ENCODE measurements at regions not wholly inside any gene's neighbourhood (a gene's known extent, or its start where the extent isn't known, plus 50 kb on each side); places are given as distances from the start of the nearest gene placed in this dataset.
"Not testable (repeated sequence)": the region's sequence is repeated elsewhere in the genome, so short reads cannot be mapped to it uniquely, and the experiment has no call there.

DNA sequence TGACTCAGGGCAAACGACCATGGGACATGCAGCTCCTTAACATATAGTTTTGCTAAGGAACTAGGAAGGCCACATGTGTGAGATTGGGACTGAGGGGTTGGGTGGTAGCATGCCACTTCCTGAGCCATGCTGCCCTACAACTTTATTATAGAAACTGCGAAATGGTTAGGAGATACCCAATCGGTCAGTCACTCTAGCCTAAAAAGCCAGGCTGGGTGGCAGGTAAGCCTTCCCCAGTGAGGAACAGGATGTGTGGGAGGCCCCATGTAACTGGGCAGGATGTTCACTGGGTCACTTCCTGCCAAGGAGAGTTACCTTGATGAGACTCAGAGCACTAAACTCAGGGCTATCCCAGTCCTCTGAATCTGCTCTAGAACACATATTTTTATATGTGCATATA is 123.5 kb downstream of the MAP3K7 start:
- WGBS, 2 experiments = 95 to 99% methylated on average over 3 of the region's 3 CpGs

DNA sequence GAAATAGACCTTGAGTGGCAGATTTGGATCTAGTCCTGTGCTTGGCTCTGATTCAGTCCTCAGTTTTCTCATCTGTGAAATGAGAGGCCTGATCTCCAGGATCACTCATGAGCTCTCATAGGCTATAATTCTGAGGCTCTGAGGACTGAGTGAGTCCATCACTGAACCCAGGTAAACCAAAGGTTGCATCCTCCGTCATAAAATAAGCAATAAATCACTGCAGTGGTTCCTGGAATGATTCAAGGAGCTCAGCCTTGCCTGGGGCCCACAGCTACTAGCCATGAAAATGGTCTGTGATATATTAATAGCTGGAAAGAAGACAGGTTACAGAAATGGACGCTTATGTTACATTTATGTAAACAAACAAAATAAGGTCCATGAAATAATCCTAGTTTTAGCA is 124.8 kb downstream of the MAP3K7 start:
- peaks cover 13% of the 10 kb centered on the region for H3K4me1 ChIP-seq (ENCODE audit: control insufficient read depth, insufficient read depth, low read length)
- 94 to 100% methylated on average over 1 to 2 of the region's 2 CpGs for WGBS, 2 experiments
- no peak overlapping the region for H3K4me3 ChIP-seq (ENCODE audit: insufficient read depth, low read depth, low read length)
- no peaks in the 10 kb centered on the region for H3K36me3 ChIP-seq (ENCODE audit: control insufficient read depth, insufficient read depth, low read length)
- H3K9me3 ChIP-seq (ENCODE audit: control insufficient read depth, low read length) = no peaks in the 10 kb centered on the region
- no peaks in the 10 kb centered on the region for H3K27me3 ChIP-seq (ENCODE audit: control insufficient read depth, insufficient read depth, low read length, poor library complexity, severe bottlenecking)
- no peak overlapping the region for H3K27ac ChIP-seq (ENCODE audit: insufficient read depth, low read depth, low read length, poor library complexity, severe bottlenecking)

More for the DNA sequence above, 123.5 kb downstream of the MAP3K7 start:
- no peak overlapping the region for H3K27ac ChIP-seq (ENCODE audit: insufficient read depth, low read depth, low read length, poor library complexity, severe bottlenecking)
- peaks cover 14% of the 10 kb centered on the region for H3K4me1 ChIP-seq (ENCODE audit: control insufficient read depth, insufficient read depth, low read length)
- no peak overlapping the region for H3K4me3 ChIP-seq (ENCODE audit: insufficient read depth, low read depth, low read length)
- H3K9me3 ChIP-seq (ENCODE audit: control insufficient read depth, low read length) = no peaks in the 10 kb centered on the region
- H3K27me3 ChIP-seq (ENCODE audit: control insufficient read depth, insufficient read depth, low read length, poor library complexity, severe bottlenecking) = no peaks in the 10 kb centered on the region
- H3K36me3 ChIP-seq (ENCODE audit: control insufficient read depth, insufficient read depth, low read length) = no peaks in the 10 kb centered on the region

DNA sequence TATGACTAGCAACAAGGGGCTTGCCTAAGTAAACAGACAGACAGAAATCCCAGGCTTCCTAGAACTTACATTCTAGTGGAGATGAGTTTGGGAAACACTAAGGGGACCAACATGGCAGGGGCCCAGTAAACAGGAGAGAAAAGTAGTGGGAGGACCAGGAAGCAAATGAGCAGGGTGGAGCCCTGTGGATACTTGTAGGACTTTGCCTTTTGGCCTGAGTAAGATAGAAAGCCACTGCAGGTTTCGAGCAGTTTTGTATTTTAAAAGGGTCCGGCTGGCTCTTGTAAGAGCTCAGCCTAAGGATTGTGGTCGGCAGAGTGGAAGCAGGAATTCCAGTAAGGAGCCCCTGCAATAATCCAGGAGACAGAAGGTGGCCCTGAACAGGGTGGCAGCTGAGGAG is 125.5 kb downstream of the MAP3K7 start:
- H3K4me1 ChIP-seq (ENCODE audit: control insufficient read depth, insufficient read depth, low read length) = peaks cover 6% of the 10 kb centered on the region
- 92 to 94% methylated on average over 3 of the region's 3 CpGs for WGBS, 2 experiments

DNA sequence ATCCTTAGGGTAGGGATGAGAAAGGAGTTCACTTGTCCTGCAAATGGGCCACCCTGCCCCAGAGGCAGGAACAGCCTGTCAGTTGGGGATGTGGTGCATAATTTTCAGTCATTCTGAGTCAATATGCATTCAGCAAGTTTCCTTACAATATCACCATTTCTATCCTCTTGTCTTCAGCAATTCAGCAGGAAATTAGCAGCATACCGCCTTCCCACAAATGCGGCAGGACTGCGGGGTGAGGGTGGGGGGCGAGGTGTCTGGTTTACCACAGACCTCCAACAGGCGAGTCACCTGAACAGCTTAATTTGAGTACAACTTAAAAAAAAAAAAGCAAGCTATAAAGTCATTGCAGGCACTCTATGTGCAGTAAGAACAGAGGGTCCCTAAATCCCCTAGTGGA is 126.8 kb downstream of the MAP3K7 start:
- WGBS, 2 experiments = 92 to 94% methylated on average over 5 of the region's 5 CpGs
- no peaks in the 10 kb centered on the region for H3K4me1 ChIP-seq (ENCODE audit: control insufficient read depth, insufficient read depth, low read length)
- no peaks in the 10 kb centered on the region for H3K27me3 ChIP-seq (ENCODE audit: control insufficient read depth, insufficient read depth, low read length, poor library complexity, severe bottlenecking)
- H3K4me3 ChIP-seq (ENCODE audit: insufficient read depth, low read depth, low read length) = no peak overlapping the region
- no peak overlapping the region for H3K27ac ChIP-seq (ENCODE audit: insufficient read depth, low read depth, low read length, poor library complexity, severe bottlenecking)
- H3K9me3 ChIP-seq (ENCODE audit: control insufficient read depth, low read length) = no peaks in the 10 kb centered on the region
- H3K36me3 ChIP-seq (ENCODE audit: control insufficient read depth, insufficient read depth, low read length) = no peaks in the 10 kb centered on the region

More for the DNA sequence above, 125.5 kb downstream of the MAP3K7 start:
- Histone ChIP-seq H3K27me3 (ENCODE audit: control insufficient read depth, insufficient read depth, low read length, poor library complexity, severe bottlenecking) (no peaks in the 10 kb centered on the region), H3K27ac (ENCODE audit: insufficient read depth, low read depth, low read length, poor library complexity, severe bottlenecking) (no peak overlapping the region), H3K9me3 (ENCODE audit: control insufficient read depth, low read length) (no peaks in the 10 kb centered on the region), H3K4me3 (ENCODE audit: insufficient read depth, low read depth, low read length) (no peak overlapping the region), H3K36me3 (ENCODE audit: control insufficient read depth, insufficient read depth, low read length) (no peaks in the 10 kb centered on the region)

DNA sequence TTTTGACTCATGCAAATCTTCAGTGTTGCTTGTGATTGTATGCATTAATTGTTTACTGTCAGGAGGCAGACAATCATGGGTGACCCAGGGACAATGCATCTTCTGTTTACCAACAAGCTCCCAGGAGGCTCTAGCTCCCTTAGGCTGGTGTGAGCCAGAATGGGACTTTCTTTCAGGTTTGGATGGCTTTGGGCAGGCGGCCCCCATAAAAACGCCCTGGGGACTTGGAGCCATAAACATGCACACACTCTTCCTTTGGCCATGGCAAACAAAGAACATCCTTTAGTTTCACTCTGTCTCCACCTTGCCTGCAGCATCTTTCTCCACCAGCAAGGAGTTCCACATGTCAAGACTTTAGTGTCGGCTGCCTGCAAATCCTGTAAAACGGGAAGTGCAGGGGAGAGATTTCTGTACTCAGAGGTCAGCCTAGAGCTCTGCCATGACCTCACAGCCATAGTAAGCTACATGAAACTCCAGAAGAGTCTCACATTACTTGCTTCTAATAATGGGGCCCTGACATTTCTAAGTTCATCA is 127.6 kb downstream of the MAP3K7 start:
- no peak overlapping the region for H3K4me3 ChIP-seq (ENCODE audit: insufficient read depth, low read depth, low read length)
- H3K9me3 ChIP-seq (ENCODE audit: control insufficient read depth, low read length) = no peaks in the 10 kb centered on the region
- H3K36me3 ChIP-seq (ENCODE audit: control insufficient read depth, insufficient read depth, low read length) = no peaks in the 10 kb centered on the region
- WGBS, 2 experiments = 71 to 73% methylated on average over 4 of the region's 4 CpGs
- no peak overlapping the region for H3K27ac ChIP-seq (ENCODE audit: insufficient read depth, low read depth, low read length, poor library complexity, severe bottlenecking)
- no peaks in the 10 kb centered on the region for H3K27me3 ChIP-seq (ENCODE audit: control insufficient read depth, insufficient read depth, low read length, poor library complexity, severe bottlenecking)
- no peaks in the 10 kb centered on the region for H3K4me1 ChIP-seq (ENCODE audit: control insufficient read depth, insufficient read depth, low read length)

DNA sequence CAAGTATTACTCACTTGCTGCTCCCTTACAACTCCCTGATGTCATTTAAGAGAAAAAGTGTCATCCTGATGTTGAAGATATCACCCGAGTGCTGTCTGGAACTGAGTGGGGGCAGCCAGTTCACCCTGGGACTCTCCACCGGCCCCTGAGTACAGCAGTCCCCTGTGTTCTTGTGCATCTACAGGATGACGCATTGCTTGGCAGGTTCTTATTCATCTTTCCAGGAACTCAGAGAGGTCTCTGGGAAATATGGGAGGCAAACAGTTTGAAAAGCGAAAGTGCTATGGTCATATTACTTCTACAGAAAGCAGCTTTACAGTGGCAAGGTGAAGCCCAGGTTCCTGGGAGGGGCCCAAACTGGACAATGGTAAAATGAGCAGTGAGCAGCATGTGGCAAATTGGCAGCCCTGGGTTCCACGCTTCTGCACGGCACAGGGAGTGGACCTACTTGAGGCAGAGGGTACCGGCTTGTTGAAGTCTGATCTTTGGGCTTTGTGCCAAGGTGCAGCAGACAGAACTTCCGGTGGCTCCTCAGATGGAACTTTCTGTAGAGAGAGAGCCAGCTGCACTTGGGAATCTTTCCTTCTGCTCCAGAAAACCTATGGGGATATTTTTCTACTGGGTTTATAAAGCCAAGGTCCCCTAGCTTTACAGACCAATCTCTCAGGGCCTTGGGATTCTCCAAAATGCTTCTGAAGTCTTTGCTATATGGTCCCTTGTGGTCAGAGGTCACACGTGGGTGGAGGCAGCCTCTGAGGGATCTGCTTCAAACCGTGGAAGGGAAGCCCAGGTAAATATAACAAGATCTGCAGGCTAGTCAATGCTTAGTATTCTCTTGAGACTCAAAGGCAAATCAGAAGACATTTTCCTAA is 128.3 kb downstream of the MAP3K7 start:
- Histone ChIP-seq H3K27ac (ENCODE audit: insufficient read depth, low read depth, low read length, poor library complexity, severe bottlenecking) (no peak overlapping the region), H3K4me1 (ENCODE audit: control insufficient read depth, insufficient read depth, low read length) (no peaks in the 10 kb centered on the region), H3K27me3 (ENCODE audit: control insufficient read depth, insufficient read depth, low read length, poor library complexity, severe bottlenecking) (no peaks in the 10 kb centered on the region), H3K36me3 (ENCODE audit: control insufficient read depth, insufficient read depth, low read length) (no peaks in the 10 kb centered on the region), H3K9me3 (ENCODE audit: control insufficient read depth, low read length) (no peaks in the 10 kb centered on the region), H3K4me3 (ENCODE audit: insufficient read depth, low read depth, low read length) (no peak overlapping the region)
- 94% methylated on average over 10 of the region's 10 CpGs for WGBS, 2 experiments

DNA sequence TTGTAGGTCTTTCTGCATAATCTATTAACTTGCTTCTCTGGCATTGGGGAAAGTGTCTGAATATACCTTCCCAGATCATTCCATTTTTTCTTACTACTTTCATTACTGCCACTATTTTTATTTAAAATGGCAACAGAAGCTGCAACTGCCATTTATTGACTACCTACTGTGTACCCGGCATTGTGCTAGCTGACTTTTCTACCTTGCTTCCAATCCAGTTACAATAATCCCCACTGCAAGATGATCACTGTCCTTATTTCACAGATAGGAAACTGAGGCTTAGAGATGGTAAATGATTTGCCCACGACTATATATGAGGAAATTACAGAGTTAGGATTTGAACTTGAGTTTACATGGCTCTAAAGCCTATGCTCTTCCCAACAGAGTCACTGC is 129.0 kb downstream of the MAP3K7 start:
- WGBS, 2 experiments = 90 to 92% methylated on average over 2 of the region's 2 CpGs
- no peak overlapping the region for H3K27ac ChIP-seq (ENCODE audit: insufficient read depth, low read depth, low read length, poor library complexity, severe bottlenecking)
- no peaks in the 10 kb centered on the region for H3K27me3 ChIP-seq (ENCODE audit: control insufficient read depth, insufficient read depth, low read length, poor library complexity, severe bottlenecking)
- H3K9me3 ChIP-seq (ENCODE audit: control insufficient read depth, low read length) = no peaks in the 10 kb centered on the region
- H3K4me3 ChIP-seq (ENCODE audit: insufficient read depth, low read depth, low read length) = no peak overlapping the region
- H3K36me3 ChIP-seq (ENCODE audit: control insufficient read depth, insufficient read depth, low read length) = no peaks in the 10 kb centered on the region
- no peaks in the 10 kb centered on the region for H3K4me1 ChIP-seq (ENCODE audit: control insufficient read depth, insufficient read depth, low read length)

DNA sequence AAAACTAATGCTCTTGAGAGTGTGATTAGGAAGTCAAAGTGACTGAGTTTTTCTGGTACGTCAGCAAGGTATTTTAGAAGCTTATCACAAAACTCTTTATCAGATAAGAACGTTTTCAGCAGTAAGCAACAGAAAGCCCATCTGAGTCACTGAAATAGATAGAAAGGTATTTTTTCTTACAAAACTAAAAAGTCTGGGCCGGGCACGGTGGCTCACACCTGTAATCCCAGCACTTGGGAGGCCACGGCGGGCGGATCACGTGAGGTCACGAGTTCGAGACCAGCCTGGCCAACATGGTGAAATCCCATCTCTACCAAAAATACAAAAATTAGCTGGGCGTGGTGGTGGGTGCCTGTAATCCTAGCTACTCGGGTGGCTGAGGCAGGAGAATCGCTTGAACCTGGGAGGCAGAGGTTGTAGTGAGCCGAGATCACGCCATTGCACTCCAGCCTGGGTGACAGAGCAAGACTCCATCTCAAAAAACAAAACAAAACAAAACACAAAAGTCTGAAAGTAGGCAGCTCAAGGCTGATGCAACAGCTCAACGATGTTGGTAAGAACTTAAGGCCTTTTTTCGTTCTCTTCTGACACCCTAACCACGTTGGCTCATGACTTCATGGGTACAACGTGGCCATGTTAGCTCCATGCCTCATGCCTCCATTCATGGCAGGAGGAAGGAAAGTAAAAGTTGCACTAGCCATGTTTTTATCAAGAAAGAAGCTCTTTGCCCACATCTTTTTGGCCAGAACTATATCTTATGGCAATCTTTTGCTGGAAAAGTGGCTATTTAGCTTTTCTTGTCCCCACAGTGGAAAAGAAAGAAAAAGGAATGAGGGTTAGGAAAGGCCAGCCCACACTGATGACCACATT is 129.6 kb downstream of the MAP3K7 start:
- H3K36me3 ChIP-seq (ENCODE audit: control insufficient read depth, insufficient read depth, low read length); H3K4me3 ChIP-seq (ENCODE audit: insufficient read depth, low read depth, low read length); H3K27me3 ChIP-seq (ENCODE audit: control insufficient read depth, insufficient read depth, low read length, poor library complexity, severe bottlenecking); H3K4me1 ChIP-seq (ENCODE audit: control insufficient read depth, insufficient read depth, low read length); H3K9me3 ChIP-seq (ENCODE audit: control insufficient read depth, low read length); H3K27ac ChIP-seq (ENCODE audit: insufficient read depth, low read depth, low read length, poor library complexity, severe bottlenecking): not testable (repeated sequence)
- 92% methylated on average over 19 of the region's 19 CpGs for WGBS, 2 experiments

DNA sequence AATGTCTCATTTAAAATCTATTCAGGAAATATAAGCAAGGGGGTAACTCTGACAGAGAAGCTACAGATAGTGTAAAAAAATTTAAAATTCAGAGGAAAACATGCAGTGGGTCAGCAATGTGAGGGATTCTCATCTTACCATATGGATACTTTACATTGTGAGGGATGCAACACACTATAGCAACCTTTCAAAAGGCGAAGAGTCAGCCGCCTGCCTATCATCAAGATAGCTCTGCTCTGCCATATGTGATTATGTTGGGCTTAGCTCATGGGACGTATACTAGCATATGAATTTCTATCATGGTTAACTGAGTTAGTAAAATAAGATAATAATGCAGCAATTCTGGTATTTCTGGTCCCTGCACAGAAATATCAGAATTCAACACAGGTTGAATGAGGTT is 130.9 kb downstream of the MAP3K7 start:
- no peaks in the 10 kb centered on the region for H3K36me3 ChIP-seq (ENCODE audit: control insufficient read depth, insufficient read depth, low read length)
- WGBS, 2 experiments = 95 to 97% methylated on average over 3 of the region's 3 CpGs
- H3K4me3 ChIP-seq (ENCODE audit: insufficient read depth, low read depth, low read length) = no peak overlapping the region
- H3K27ac ChIP-seq (ENCODE audit: insufficient read depth, low read depth, low read length, poor library complexity, severe bottlenecking) = no peak overlapping the region
- H3K27me3 ChIP-seq (ENCODE audit: control insufficient read depth, insufficient read depth, low read length, poor library complexity, severe bottlenecking) = no peaks in the 10 kb centered on the region
- no peaks in the 10 kb centered on the region for H3K9me3 ChIP-seq (ENCODE audit: control insufficient read depth, low read length)
- no peaks in the 10 kb centered on the region for H3K4me1 ChIP-seq (ENCODE audit: control insufficient read depth, insufficient read depth, low read length)

DNA sequence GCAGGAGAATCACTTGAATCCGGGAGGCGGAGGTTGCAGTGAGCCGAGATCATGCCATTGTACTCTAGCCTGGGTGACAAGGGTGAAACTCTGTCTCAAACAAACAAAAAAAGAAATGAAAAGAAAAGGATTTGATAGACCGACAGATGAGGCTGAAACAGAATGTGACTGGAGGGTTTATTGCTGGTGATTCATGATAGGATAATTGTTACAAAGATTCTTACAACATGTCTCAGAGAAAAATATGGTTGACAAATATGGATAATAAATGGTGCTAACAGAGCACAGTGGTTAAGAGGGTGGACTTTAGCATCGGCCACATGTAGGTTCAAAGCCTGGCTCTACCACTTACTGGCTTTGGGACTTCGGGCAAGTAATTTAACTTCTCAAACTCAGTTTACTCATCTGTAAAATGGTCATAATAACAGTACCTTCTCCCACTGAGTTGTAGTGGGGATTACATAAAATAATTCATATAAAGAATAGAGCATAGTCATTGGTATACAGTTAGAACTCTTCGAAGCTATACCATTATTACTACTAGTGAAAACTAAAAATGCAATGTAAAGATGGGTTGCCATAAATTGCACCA is 131.9 kb downstream of the MAP3K7 start:
- H3K4me3 ChIP-seq (ENCODE audit: insufficient read depth, low read depth, low read length) = no peak overlapping the region
- H3K27me3 ChIP-seq (ENCODE audit: control insufficient read depth, insufficient read depth, low read length, poor library complexity, severe bottlenecking) = no peaks in the 10 kb centered on the region
- H3K27ac ChIP-seq (ENCODE audit: insufficient read depth, low read depth, low read length, poor library complexity, severe bottlenecking) = no peak overlapping the region
- H3K36me3 ChIP-seq (ENCODE audit: control insufficient read depth, insufficient read depth, low read length) = no peaks in the 10 kb centered on the region
- no peaks in the 10 kb centered on the region for H3K9me3 ChIP-seq (ENCODE audit: control insufficient read depth, low read length)
- WGBS, 2 experiments = 88 to 91% methylated on average over 6 of the region's 7 CpGs
- H3K4me1 ChIP-seq (ENCODE audit: control insufficient read depth, insufficient read depth, low read length) = peaks cover 4% of the 10 kb centered on the region
